PC-9 (cell line): ENCODE measurements at regions not wholly inside any gene's neighbourhood (a gene's known extent, or its start where the extent isn't known, plus 50 kb on each side); places are given as distances from the start of the nearest gene placed in this dataset.

ENCODE experiments used
- BruUV-seq: library from RNA; stranded (reverse); fragments of 400-500 nt; replicated peaks from 2 replicates; lab custom pipeline; 2021; lab: Mats Ljungman, UMichigan
- CTCF ChIA-PET: fragments of 300-600 bp; sonication (Branson Sonifier 250); formaldehyde crosslinking; loops from one replicate; lab custom pipeline; 2022; ENCODE audit warnings: antibody characterized with exemption; lab: Charles Lee
- POLR2A ChIA-PET: fragments of 300-600 bp; sonication (Branson Sonifier 250); formaldehyde crosslinking; loops from one replicate; lab custom pipeline; 2022; ENCODE audit warnings: antibody characterized with exemption; ENCODE audit not compliant: unreplicated experiment; lab: Charles Lee
- DNase-seq, 2 experiments: peaks; one replicate each; pipeline versions ENCODE4 v3.0.0 to v3.0.0-alpha.2; 2015 to 2022; ENCODE audit warnings: mixed read lengths in 1 of 2
- H2AFZ ChIP-seq: fragments of 200-600 bp; sonication (generic); 2 replicates; pipeline ENCODE4 v1.8.1; 2017; ENCODE audit warnings: antibody characterized with exemption
- H3F3A ChIP-seq: fragments of 200-600 bp; sonication (generic); 2 replicates; pipeline ENCODE4 v1.8.1; 2017; ENCODE audit warnings: antibody characterized with exemption, mild to moderate bottlenecking, low read depth; ENCODE audit not compliant: insufficient read depth
- H3K27ac ChIP-seq: fragments of 200-600 bp; sonication (generic); 2 replicates; pipeline ENCODE4 v1.6.1; 2016; ENCODE audit warnings: mixed run types
- H3K27me3 ChIP-seq: fragments of 200-600 bp; sonication (generic); 2 replicates; pipeline ENCODE4 v1.6.1; 2016; ENCODE audit warnings: low read depth, mixed run types; ENCODE audit not compliant: insufficient read depth
- H3K36me3 ChIP-seq: fragments of 200-600 bp; sonication (generic); 2 replicates; pipeline ENCODE4 v1.6.1; 2016; ENCODE audit warnings: low read depth, mixed run types
- H3K4me1 ChIP-seq: fragments of 200-600 bp; sonication (generic); replicated peaks from 2 replicates; pipeline ENCODE4 v1.6.1; 2016; ENCODE audit warnings: mixed run types; ENCODE audit not compliant: insufficient read depth
- H3K4me2 ChIP-seq: fragments of 200-600 bp; sonication (generic); 2 replicates; pipeline ENCODE4 v1.6.1; 2017; ENCODE audit warnings: mixed run types
- H3K4me3 ChIP-seq: fragments of 200-600 bp; sonication (generic); 2 replicates; pipeline ENCODE4 v1.6.1; 2016; ENCODE audit warnings: mixed run types
- H3K79me2 ChIP-seq: fragments of 200-600 bp; sonication (generic); 2 replicates; pipeline ENCODE4 v1.6.1; 2017; ENCODE audit warnings: low read depth, mixed run types
- H3K9me2 ChIP-seq: fragments of 200-600 bp; sonication (generic); 2 replicates; pipeline ENCODE4 v1.8.1; 2017; ENCODE audit warnings: mild to moderate bottlenecking; ENCODE audit not compliant: insufficient read depth
- H3K9me3 ChIP-seq: fragments of 200-600 bp; sonication (generic); 2 replicates; pipeline ENCODE4 v1.8.1; 2016; ENCODE audit warnings: low read depth; ENCODE audit not compliant: insufficient read depth
- H4K20me1 ChIP-seq: fragments of 200-600 bp; sonication (generic); 2 replicates; pipeline ENCODE4 v1.8.1; 2017; ENCODE audit not compliant: insufficient read depth
- EZH2 ChIP-seq: fragments of 200-600 bp; sonication (generic); IDR thresholded peaks from 2 replicates; pipeline ENCODE4 v1.8.0; 2017; ENCODE audit warnings: antibody characterized with exemption, low read depth
- intact Hi-C: fragments of 100-400 bp; cut with micrococcal nuclease; formaldehyde crosslinking; loops from one replicate; pipeline ENCODE4 v1.10.0; 2022; ENCODE audit not compliant: unreplicated experiment
- TF ChIP-seq, protein P1 (sequence below): fragments of 200-600 bp; sonication (generic); conservative IDR thresholded peaks from 2 replicates; pipeline ENCODE4 v1.6.1; 2017; ENCODE audit warnings: mixed run types, antibody characterized with exemption, mild to moderate bottlenecking, moderate library complexity

DNA sequence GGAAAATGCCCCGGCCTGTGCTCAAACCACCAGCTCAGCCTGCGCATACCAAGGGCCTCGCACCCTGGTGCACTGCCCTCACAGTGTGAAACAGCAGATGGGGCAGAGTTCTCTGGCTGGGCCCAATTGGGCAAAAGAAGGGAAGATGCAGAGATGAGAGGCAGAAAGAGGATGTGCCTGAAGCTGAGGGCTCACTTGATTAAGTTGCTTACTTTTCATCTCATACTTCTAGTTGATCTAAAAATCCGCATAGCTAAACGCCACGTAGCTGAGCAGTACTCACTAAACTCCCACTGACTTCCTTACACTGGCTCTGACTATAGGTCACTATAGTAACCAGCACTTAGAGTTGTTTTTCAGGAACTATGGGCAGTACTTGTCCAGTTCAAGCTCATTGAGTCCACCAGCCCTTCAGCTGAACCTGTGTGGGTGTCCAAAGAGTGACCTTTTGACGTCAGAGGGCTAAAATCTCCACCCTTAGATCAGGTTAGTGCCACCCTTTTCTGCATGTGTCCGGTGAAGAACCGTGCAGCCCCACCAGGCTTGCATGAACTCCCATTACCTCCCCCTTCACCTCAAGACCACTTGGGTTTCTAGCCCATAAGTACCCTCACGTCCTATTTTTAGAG, 215.2 kb downstream of the AUH start:
- TF ChIP-seq, protein P1, sequence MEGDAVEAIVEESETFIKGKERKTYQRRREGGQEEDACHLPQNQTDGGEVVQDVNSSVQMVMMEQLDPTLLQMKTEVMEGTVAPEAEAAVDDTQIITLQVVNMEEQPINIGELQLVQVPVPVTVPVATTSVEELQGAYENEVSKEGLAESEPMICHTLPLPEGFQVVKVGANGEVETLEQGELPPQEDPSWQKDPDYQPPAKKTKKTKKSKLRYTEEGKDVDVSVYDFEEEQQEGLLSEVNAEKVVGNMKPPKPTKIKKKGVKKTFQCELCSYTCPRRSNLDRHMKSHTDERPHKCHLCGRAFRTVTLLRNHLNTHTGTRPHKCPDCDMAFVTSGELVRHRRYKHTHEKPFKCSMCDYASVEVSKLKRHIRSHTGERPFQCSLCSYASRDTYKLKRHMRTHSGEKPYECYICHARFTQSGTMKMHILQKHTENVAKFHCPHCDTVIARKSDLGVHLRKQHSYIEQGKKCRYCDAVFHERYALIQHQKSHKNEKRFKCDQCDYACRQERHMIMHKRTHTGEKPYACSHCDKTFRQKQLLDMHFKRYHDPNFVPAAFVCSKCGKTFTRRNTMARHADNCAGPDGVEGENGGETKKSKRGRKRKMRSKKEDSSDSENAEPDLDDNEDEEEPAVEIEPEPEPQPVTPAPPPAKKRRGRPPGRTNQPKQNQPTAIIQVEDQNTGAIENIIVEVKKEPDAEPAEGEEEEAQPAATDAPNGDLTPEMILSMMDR = no peak
- no peak for TF ChIP-seq EZH2
- ChIA-PET POLR2A (no interaction called here), CTCF (interaction anchor here (0.6 kb wide), 1 partner anchor 44 kb away, joined by 8 read pairs; no protein-coding TSS in a partner anchor)

GRCh38 chr9:91147079-91147708, 214.5 kb downstream of the AUH start:
- Histone ChIP-seq H3K27me3 (no peaks in the 10 kb centered on the region), H3F3A (no peaks in the 10 kb centered on the region), H3K4me3 (no peak overlapping the region), H3K79me2 (no peaks in the 10 kb centered on the region), H3K9me2 (no peaks in the 10 kb centered on the region), H3K4me1 (peaks cover 4% of the 10 kb centered on the region; the same call in 1 of the 2 replicates), H3K4me2 (no peak overlapping the region), H4K20me1 (no peaks in the 10 kb centered on the region), H3K36me3 (no peaks in the 10 kb centered on the region), H2AFZ (no peak overlapping the region), H3K9me3 (peaks cover 5% of the 10 kb centered on the region; the same call in 1 of the 2 replicates), H3K27ac (no peak overlapping the region)
- intact Hi-C loops = no loop called here
- TF ChIP-seq, protein P1 = no peak
- TF ChIP-seq EZH2 = no peak
- BruUV-seq = no TSS peak
- DNase-seq = no peak
- ChIA-PET POLR2A (no interaction called here), CTCF (interaction anchor here (0.6 kb wide), 1 partner anchor 889 kb away, joined by 3 read pairs; no protein-coding TSS in a partner anchor)

More for the DNA sequence above, 215.2 kb downstream of the AUH start:
- Histone ChIP-seq H3K27me3 (no peaks in the 10 kb centered on the region), H3K9me2 (no peaks in the 10 kb centered on the region), H3K4me1 (peaks cover 4% of the 10 kb centered on the region; the same call in 1 of the 2 replicates), H3K4me2 (no peak overlapping the region), H3K9me3 (peaks cover 5% of the 10 kb centered on the region; the same call in 1 of the 2 replicates), H4K20me1 (no peaks in the 10 kb centered on the region), H3F3A (no peaks in the 10 kb centered on the region), H3K79me2 (no peaks in the 10 kb centered on the region), H3K36me3 (no peaks in the 10 kb centered on the region), H3K27ac (no peak overlapping the region), H3K4me3 (no peak overlapping the region), H2AFZ (no peak overlapping the region)
- DNase-seq = no peak
- intact Hi-C loops = no loop called here
- BruUV-seq = no TSS peak

DNA sequence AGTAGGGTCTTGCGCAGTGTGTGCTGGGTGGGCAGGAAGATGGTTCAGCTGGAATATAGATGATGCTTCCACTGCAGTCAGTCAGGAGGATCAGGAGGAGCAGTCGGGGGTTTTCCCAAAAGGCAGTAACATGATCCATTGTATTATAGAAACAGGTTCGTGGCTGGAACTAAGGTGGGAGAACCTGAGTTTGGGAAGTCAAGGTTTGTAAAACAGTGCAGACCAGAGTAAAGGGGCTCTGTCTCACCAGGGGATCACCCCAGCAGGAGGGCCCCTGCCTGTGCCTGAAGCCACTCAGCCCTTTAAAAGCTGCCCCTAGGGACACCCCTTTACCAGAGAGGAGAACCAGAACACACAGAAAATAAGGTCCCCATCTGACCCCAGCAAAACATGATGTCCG, 213.4 kb downstream of the AUH start:
- Histone ChIP-seq H3K4me3 (no peak overlapping the region), H3K27ac (no peak overlapping the region), H3K36me3 (no peaks in the 10 kb centered on the region), H3K4me2 (no peak overlapping the region), H3K79me2 (no peaks in the 10 kb centered on the region), H3K9me2 (no peaks in the 10 kb centered on the region), H3F3A (no peaks in the 10 kb centered on the region), H3K9me3 (peaks cover 5% of the 10 kb centered on the region; the same call in 1 of the 2 replicates), H2AFZ (no peak overlapping the region), H3K27me3 (no peaks in the 10 kb centered on the region), H4K20me1 (no peaks in the 10 kb centered on the region), H3K4me1 (peaks cover 4% of the 10 kb centered on the region; the same call in 1 of the 2 replicates)
- BruUV-seq = no TSS peak
- intact Hi-C loops = no loop called here
- no peak for TF ChIP-seq EZH2
- TF ChIP-seq, protein P1 = no peak
- DNase-seq = no peak
- CTCF ChIA-PET = no interaction called here
- POLR2A ChIA-PET = no interaction called here
